A673 (cell line): ENCODE measurements at regions not wholly inside any gene's neighbourhood (a gene's known extent, or its start where the extent isn't known, plus 50 kb on each side); places are given as distances from the start of the nearest gene placed in this dataset.

Experiments
- CTCF ChIP-seq: fragments of 300-800, 200-600 bp; sonication (generic); conservative IDR thresholded peaks from 2 replicates; pipeline ENCODE4 v1.5.1; 2017; ENCODE audit warnings: low read depth, mild to moderate bottlenecking, antibody characterized with exemption, low read length, moderate library complexity, mixed read lengths
- EZH2 ChIP-seq: fragments of 200-600 bp; sonication (generic); IDR thresholded peaks from 2 replicates; pipeline ENCODE4 v1.6.1; 2017; ENCODE audit warnings: borderline replicate concordance, low read depth, mild to moderate bottlenecking, mixed read lengths, antibody characterized with exemption, low read length; ENCODE audit not compliant: poor library complexity, severe bottlenecking

GRCh38 chr22:49503896-49504521 lies 323.7 kb downstream of the BRD1 start:
- no peak for TF ChIP-seq EZH2
- no peak for TF ChIP-seq CTCF
